BLaER1 treated with 17β-estradiol and CSF1 and Interleukin-3, amounts not matched to agents 10 nM and 100 nM (cell line): ENCODE measurements at regions not wholly inside any gene's neighbourhood (a gene's known extent, or its start where the extent isn't known, plus 50 kb on each side); places are given as distances from the start of the nearest gene placed in this dataset.

Source experiments
- H3K27ac ChIP-seq, 11 experiments: shearing (Covaris generic); formaldehyde crosslinking; 2 replicates each; pipeline ENCODE4 v1.8.1; 2022
- H3K27me3 ChIP-seq, 11 experiments: shearing (Covaris generic); formaldehyde crosslinking; 2 replicates each; pipeline ENCODE4 v1.8.1; 2022
- H3K36me3 ChIP-seq, 11 experiments: shearing (Covaris generic); formaldehyde crosslinking; 2 replicates each; pipeline ENCODE4 v1.8.1; 2022
- H3K4me1 ChIP-seq, 10 experiments: shearing (Covaris generic); formaldehyde crosslinking; 2 replicates each; pipeline ENCODE4 v1.8.1; 2022
- H3K4me2 ChIP-seq, 11 experiments: shearing (Covaris generic); formaldehyde crosslinking; 2 replicates each; pipeline ENCODE4 v1.8.1; 2022
- H3K4me3 ChIP-seq, 10 experiments: shearing (Covaris generic); formaldehyde crosslinking; 2 replicates each; pipeline ENCODE4 v1.8.1; 2022
- H3K9ac ChIP-seq, 11 experiments: shearing (Covaris generic); formaldehyde crosslinking; 2 replicates each; pipeline ENCODE4 v1.8.1; 2022
- H3K9me3 ChIP-seq, 11 experiments: shearing (Covaris generic); formaldehyde crosslinking; replicated peaks in 1 of 11; 2 replicates each; pipeline ENCODE4 v1.8.1; 2022
- H4K20me1 ChIP-seq, 11 experiments: shearing (Covaris generic); formaldehyde crosslinking; 2 replicates each; pipeline ENCODE4 v1.8.1; 2022
- Cebpa-rat ChIP-seq, 11 experiments: shearing (Covaris generic); IDR thresholded peaks; 2 replicates each; pipeline ENCODE4 v1.8.1; 2022

GRCh38 chr3:104612218-104612617 lies 754.5 kb upstream of the ALCAM start:
- no peak overlapping the region for H3K4me3 ChIP-seq
- no peak for TF ChIP-seq Cebpa-rat (IDR thresholded peaks at IDR 0.05)
- H3K4me1 ChIP-seq = no peaks in the 10 kb centered on the region
- H3K9ac ChIP-seq = no peak overlapping the region
- H3K36me3 ChIP-seq = no peaks in the 10 kb centered on the region
- no peak overlapping the region for H3K27ac ChIP-seq
- no peaks in the 10 kb centered on the region for H3K9me3 ChIP-seq
- H3K4me2 ChIP-seq = no peak overlapping the region
- no peaks in the 10 kb centered on the region for H4K20me1 ChIP-seq
- H3K27me3 ChIP-seq = no peaks in the 10 kb centered on the region

GRCh38 chr3:104614564-104614963 lies 752.1 kb upstream of the ALCAM start:
- H3K4me2 ChIP-seq = no peak overlapping the region
- H3K9ac ChIP-seq = no peak overlapping the region
- H3K36me3 ChIP-seq = no peaks in the 10 kb centered on the region
- H3K27me3 ChIP-seq = no peaks in the 10 kb centered on the region
- H4K20me1 ChIP-seq = no peaks in the 10 kb centered on the region
- H3K4me3 ChIP-seq = no peak overlapping the region
- no peak overlapping the region for H3K27ac ChIP-seq
- peaks cover 0 to 7% (median 0%) of the 10 kb centered on the region in 11 experiments; a peak in 1 of 22 replicates for H3K9me3 ChIP-seq
- H3K4me1 ChIP-seq = no peaks in the 10 kb centered on the region
- TF ChIP-seq Cebpa-rat (IDR thresholded peaks at IDR 0.05) = no peak

- no peak for TF ChIP-seq Cebpa-rat (IDR thresholded peaks at IDR 0.05)
- no peak overlapping the region for H3K9ac ChIP-seq
These were observed 738.4 kb upstream of the ALCAM start for GRCh38 chr3:104628185-104628789.

GRCh38 chr3:104629038-104629437 lies 737.7 kb upstream of the ALCAM start:
- H3K9me3 ChIP-seq = peaks cover 10 to 23% (median 16%) of the 10 kb centered on the region in 11 experiments; a peak in 21 of 22 replicates
- H3K27me3 ChIP-seq = no peaks in the 10 kb centered on the region
- no peak overlapping the region for H3K27ac ChIP-seq
- no peak for TF ChIP-seq Cebpa-rat (IDR thresholded peaks at IDR 0.05)
- no peaks in the 10 kb centered on the region for H4K20me1 ChIP-seq
- H3K4me1 ChIP-seq = no peaks in the 10 kb centered on the region
- H3K4me3 ChIP-seq = no peak overlapping the region
- H3K9ac ChIP-seq = no peak overlapping the region
- H3K4me2 ChIP-seq = no peak overlapping the region
- no peaks in the 10 kb centered on the region for H3K36me3 ChIP-seq

More at GRCh38 chr3:104628185-104628789, 738.4 kb upstream of the ALCAM start:
- Histone ChIP-seq H3K9me3 (peaks cover 10 to 23% (median 16%) of the 10 kb centered on the region in 11 experiments; a peak in 21 of 22 replicates), H3K4me3 (no peak overlapping the region), H3K36me3 (no peaks in the 10 kb centered on the region), H3K4me1 (no peaks in the 10 kb centered on the region), H3K4me2 (no peak overlapping the region), H3K27me3 (no peaks in the 10 kb centered on the region), H4K20me1 (no peaks in the 10 kb centered on the region), H3K27ac (no peak overlapping the region)

DNA sequence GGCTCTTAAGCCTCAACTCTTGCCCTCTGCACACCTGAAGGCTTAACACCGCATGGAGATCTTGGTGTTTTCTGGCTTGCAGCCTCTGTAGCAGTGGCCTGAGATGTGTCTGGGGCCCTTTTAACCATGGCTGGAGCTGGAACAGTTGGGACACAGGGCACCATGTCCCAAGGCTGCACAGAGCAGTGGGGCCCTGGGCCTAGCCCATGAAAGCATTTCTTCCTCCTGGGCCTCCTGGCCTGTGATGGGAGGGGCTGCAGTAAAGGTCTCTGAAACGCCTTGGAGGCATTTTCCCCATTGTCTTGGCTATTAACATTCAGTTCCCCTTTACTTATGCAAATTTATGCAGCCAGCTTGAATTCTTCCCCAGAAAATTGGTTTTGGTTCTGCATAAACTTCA lies 735.5 kb upstream of the ALCAM start:
- Histone ChIP-seq H3K9ac (no peak overlapping the region), H3K9me3 (peaks cover 10 to 23% (median 16%) of the 10 kb centered on the region in 11 experiments; a peak in 21 of 22 replicates), H3K27me3 (no peaks in the 10 kb centered on the region), H3K27ac (no peak overlapping the region), H3K4me3 (no peak overlapping the region), H3K4me2 (no peak overlapping the region), H3K36me3 (no peaks in the 10 kb centered on the region), H3K4me1 (no peaks in the 10 kb centered on the region), H4K20me1 (no peaks in the 10 kb centered on the region)
- no peak for TF ChIP-seq Cebpa-rat (IDR thresholded peaks at IDR 0.05)

DNA sequence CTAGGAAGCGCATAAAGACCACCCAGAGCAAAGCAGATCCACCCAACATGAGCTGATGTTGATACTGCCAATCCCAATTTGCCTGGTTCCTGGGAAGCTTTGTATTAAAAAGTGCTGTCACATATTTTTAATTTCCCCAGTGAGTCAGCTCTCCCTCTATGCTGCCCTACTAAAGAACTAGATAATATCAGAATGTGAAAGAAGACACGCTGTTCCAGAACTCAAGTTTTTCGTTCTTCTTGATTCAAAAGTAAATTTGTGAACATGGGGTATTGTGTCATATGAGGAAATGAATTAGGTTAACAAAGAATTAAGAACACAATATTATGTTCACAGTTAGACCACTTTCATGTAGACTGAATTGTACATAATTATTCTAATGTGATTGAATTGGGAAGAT lies 734.2 kb upstream of the ALCAM start:
- Histone ChIP-seq H3K9me3 (peaks cover 10 to 23% (median 16%) of the 10 kb centered on the region in 11 experiments; a peak in 21 of 22 replicates), H3K4me3 (no peak overlapping the region)

DNA sequence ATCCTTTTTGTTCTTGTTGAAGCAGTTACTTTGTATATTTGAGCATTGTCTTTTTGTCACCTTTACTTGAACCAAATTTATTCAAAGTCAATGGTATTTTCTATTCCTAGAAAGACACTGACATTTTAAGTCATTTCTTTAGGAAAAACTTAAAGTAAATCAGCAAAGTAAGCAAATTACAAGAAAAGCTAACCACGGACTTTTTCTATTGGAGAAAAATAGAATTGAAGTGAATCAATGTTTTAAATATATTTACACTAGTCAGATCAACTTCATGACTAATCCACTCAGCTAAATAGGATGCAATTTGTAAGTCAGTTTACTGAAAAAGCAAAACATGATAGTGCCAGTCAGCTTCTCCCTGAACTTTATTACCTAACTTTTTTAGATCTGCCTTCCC lies 733.8 kb upstream of the ALCAM start:
- no peak overlapping the region for H3K4me2 ChIP-seq
- H3K27me3 ChIP-seq = no peaks in the 10 kb centered on the region
- H3K4me3 ChIP-seq = no peak overlapping the region
- no peak overlapping the region for H3K27ac ChIP-seq
- no peak overlapping the region for H3K9ac ChIP-seq
- peaks cover 10 to 23% (median 16%) of the 10 kb centered on the region in 11 experiments; a peak in 21 of 22 replicates for H3K9me3 ChIP-seq
- no peaks in the 10 kb centered on the region for H4K20me1 ChIP-seq
- H3K36me3 ChIP-seq = no peaks in the 10 kb centered on the region
- no peak for TF ChIP-seq Cebpa-rat (IDR thresholded peaks at IDR 0.05)
- no peaks in the 10 kb centered on the region for H3K4me1 ChIP-seq

More for the DNA sequence above, 734.2 kb upstream of the ALCAM start:
- H4K20me1 ChIP-seq = no peaks in the 10 kb centered on the region
- no peak overlapping the region for H3K27ac ChIP-seq
- H3K27me3 ChIP-seq = no peaks in the 10 kb centered on the region
- H3K36me3 ChIP-seq = no peaks in the 10 kb centered on the region
- H3K4me1 ChIP-seq = no peaks in the 10 kb centered on the region
- H3K4me2 ChIP-seq = no peak overlapping the region
- no peak for TF ChIP-seq Cebpa-rat (IDR thresholded peaks at IDR 0.05)
- no peak overlapping the region for H3K9ac ChIP-seq

DNA sequence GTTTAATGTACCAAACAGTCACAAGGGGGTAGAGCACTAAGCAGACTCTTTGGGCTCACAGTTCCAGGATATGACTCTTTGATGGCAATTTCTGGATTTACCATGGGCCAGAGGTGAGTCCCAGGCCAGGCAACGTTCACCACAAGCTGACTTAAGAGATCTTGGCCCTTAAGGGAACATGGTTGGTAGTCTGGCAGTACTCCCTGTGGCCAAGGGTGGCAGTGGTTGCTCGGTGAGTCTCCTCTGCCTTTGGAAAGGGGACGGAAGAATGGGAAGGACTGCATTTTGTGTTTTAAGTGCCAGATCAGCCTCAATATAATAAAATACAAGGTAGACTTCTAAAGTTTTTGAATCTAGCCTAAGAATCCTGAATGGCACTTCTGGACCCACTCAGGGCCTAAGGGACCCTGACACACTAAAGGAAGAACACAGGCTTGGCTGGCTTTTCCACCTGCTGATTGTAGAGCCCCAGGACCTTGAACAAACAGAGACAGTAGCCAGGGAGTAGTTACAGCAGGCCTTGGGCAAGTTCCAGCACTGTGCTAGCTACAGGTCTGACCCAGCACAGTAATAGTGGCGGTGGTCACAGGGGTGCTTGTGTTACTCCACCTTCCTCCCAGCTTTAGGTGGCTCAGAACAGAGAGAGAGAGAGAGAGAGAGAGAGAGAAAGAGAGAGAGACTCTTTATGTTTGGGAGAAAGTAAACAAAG lies 730.7 kb upstream of the ALCAM start:
- no peaks in the 10 kb centered on the region for H3K36me3 ChIP-seq

GRCh38 chr3:104642827-104643226 lies 723.9 kb upstream of the ALCAM start:
- H3K9me3 ChIP-seq = peaks cover 0 to 13% (median 4%) of the 10 kb centered on the region in 11 experiments; a peak in 9 of 22 replicates
- H3K4me2 ChIP-seq = no peak overlapping the region
- no peaks in the 10 kb centered on the region for H3K27me3 ChIP-seq
- no peak overlapping the region for H3K9ac ChIP-seq
- H3K4me1 ChIP-seq = no peaks in the 10 kb centered on the region
- no peaks in the 10 kb centered on the region for H3K36me3 ChIP-seq
- no peak overlapping the region for H3K4me3 ChIP-seq
- no peak overlapping the region for H3K27ac ChIP-seq
- no peak for TF ChIP-seq Cebpa-rat (IDR thresholded peaks at IDR 0.05)
- no peaks in the 10 kb centered on the region for H4K20me1 ChIP-seq

More for the DNA sequence above, 730.7 kb upstream of the ALCAM start:
- no peak overlapping the region for H3K4me2 ChIP-seq
- H3K9me3 ChIP-seq = peaks cover 6 to 20% (median 13%) of the 10 kb centered on the region in 11 experiments
- no peak for TF ChIP-seq Cebpa-rat (IDR thresholded peaks at IDR 0.05)
- H3K9ac ChIP-seq = no peak overlapping the region
- H4K20me1 ChIP-seq = no peaks in the 10 kb centered on the region
- H3K27me3 ChIP-seq = no peaks in the 10 kb centered on the region
- no peak overlapping the region for H3K27ac ChIP-seq
- H3K4me3 ChIP-seq = no peak overlapping the region
- no peaks in the 10 kb centered on the region for H3K4me1 ChIP-seq

- H3K9me3 ChIP-seq = 0 out of 22 replicates have a peak, but pooled peaks cover 0 to under 1% (median 0%) of the 10 kb centered on the region in 11 experiments
- H3K27ac ChIP-seq = no peak overlapping the region
- H3K4me1 ChIP-seq = no peaks in the 10 kb centered on the region
- H3K36me3 ChIP-seq = no peaks in the 10 kb centered on the region
- no peak for TF ChIP-seq Cebpa-rat (IDR thresholded peaks at IDR 0.05)
- H3K4me3 ChIP-seq = no peak overlapping the region
- no peak overlapping the region for H3K4me2 ChIP-seq
- H3K27me3 ChIP-seq = no peaks in the 10 kb centered on the region
- H4K20me1 ChIP-seq = no peaks in the 10 kb centered on the region
- H3K9ac ChIP-seq = no peak overlapping the region
These were observed 720.5 kb upstream of the ALCAM start for GRCh38 chr3:104646196-104646595.
